Cerebellar nuclear complex (tissue), 1 donor: ENCODE measurements at regions not wholly inside any gene's neighbourhood (a gene's known extent, or its start where the extent isn't known, plus 50 kb on each side); places are given as distances from the start of the nearest gene placed in this dataset.
"Not testable (repeated sequence)": the region's sequence is repeated elsewhere in the genome, so short reads cannot be mapped to it uniquely, and the experiment has no call there.

ENCODE experiments used
- DNase-seq, 2 experiments: peaks; one replicate each; lab custom pipeline; 2025; lab: John Stamatoyannopoulos, UW

DNA sequence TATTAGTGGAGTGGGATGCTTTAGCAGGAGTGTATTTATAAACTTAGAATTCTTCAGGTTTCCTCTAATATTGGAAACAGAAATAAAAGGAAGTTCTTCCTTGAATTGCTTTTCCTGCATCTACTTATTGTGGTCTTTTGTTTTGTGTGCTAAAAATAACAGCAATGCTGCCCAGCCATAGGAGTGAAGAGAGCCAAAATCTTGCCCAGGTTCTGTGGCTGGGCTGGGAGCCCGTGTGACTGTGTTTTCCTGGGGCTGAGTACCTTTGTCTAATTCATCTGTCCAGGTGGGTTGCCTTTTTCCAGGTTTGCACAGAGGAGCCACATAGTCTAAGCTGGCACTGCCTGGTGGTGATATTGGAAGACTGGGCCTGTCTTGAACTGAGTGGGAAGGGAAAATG is 179.7 kb upstream of the ADAMTSL1 start:
- DNase-seq, result no peak

DNA sequence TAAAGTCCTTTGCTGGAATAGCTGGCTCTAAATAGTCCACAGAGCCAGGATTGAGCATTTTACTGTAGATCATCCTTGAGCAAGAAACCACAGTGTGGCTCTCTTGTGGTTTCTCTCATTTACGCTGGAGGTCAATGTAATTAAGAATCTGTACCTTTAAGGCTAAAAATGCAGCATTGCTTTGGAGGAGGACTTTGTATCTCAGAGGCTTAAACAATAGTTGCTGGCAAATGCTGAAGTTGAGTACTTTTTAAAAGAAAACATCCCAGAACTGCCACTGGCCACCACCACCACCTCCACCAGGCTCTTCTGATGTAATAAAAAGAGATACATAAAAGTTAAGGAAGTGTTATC is 177.3 kb upstream of the ADAMTSL1 start:
- DNase-seq, result no peak

DNA sequence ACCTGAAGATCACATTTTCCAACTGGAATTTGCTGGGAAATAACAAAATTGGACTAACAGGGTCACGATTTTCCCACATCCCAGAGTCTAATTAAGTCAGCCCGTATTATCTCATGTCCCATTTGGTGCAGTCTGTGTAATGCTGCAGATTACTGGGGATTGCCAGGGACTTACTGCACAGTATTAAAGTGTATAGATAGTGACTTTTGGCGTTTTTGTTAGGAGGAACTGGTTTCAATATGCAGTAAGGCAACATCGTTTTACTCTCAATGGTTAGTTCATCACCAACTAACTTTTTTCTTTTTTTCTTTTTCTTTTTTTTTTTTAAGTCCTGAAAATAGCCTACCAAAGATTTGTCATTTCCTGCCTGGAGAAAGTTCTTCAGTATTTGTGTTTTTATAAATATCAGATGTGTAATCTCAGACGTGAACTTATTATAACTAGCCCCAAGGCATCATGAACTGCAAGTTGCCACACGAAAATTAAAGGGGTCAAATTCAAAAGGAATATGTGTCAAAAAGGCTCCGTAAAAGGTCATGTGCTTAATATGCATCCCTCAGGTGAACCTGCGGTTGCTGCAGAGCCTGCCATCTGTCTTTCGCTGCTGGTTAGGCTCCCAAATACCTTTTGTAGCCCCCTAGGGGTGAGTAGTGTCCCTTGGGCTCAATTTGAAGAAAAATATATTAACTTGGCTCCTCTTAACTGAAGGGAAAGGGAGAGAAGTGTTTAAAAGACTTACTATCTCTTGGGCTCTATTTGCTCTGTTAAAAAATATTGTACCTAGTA is 176.7 kb upstream of the ADAMTSL1 start:
- no peak for DNase-seq

DNA sequence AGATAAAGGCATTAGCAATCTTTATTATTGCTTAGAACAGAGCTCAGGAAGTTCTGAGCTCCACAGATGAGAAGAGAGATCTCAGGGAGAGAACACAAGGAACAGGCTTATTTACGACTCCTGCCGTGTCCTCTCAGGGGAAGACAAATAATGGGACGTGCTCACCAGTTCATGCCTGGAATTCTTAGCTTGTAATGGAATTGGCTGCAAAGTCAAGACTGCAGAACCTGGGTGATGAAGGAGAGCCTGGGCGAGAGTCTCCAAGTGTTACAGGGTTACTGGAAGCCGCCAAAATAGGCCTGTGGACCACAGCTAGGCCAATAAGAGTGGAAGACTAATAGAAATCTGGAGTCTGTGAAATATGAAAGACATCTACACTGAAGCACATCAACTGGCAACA is 174.5 kb upstream of the ADAMTSL1 start:
- DNase-seq, result no peak

DNA sequence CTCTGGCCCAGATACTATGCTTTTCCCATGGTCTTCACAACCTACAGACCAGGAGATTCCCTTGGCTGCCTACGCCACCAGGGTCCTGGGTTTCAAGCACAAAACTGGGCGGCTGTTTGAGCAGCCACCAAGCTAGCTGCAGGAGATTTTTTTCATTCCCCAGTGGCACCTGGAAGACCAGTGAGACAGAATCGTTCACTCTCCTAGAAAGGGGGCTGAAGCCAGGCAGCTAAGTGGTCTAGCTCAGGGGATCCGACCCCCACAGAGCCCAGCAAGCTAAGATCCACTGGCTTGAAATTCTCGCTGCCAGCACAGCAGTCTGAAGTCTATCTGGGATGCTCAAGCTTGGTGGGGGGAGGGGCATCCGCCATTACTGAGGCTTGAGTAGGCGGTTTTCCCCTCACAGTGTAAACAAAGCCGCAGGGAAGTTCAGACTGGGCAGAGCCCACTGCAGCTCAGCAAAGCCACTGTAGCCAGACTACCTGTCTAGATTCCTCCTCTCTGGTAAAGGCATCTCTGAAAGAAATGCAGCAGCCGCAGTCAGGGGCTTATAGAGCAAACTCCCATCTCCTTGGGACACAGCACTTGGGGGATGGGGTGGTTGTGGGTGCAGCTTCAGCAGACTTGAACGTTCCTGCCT is 168.7 kb upstream of the ADAMTSL1 start:
- DNase-seq, result not testable (repeated sequence)

DNA sequence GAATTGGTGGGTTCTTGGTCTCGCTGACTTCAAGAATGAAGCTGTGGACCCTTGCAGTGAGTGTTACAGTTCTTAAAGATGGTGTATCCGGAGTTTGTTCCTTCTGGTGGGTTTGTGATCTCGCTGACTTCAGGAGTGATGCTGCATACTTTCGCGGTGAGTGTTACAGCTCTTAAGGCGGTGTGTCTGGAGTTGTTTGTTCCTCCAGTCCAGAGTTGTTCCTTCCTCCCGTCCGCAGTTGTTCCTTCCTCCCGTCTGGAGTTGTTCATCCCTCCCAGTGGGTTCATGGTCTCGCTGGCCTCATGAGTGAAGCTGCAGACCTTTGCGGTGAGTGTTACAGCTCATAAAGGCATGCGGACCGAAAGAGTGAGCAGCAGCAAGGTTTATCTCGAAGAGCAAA is 159.6 kb upstream of the ADAMTSL1 start:
- DNase-seq, result no peak

DNA sequence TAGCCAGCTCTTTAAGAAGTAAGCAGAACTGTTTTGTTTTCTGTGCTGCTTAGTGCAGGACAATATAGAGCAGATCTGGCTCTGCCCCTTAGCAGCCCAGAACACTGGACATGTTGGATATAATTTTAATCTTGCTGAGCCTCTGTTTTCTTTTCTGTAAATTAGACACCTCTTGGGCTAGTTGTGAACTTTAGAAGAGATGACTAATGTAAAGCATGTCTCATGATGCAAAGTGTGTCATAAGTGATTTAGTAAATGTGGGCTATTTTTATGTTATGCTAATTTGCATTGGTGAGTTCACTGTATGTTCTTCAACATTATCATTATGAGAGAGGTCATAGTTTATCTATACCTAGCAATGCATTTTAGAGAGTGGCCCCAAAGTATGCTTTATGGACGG is 156.1 kb upstream of the ADAMTSL1 start:
- DNase-seq, result no peak

DNA sequence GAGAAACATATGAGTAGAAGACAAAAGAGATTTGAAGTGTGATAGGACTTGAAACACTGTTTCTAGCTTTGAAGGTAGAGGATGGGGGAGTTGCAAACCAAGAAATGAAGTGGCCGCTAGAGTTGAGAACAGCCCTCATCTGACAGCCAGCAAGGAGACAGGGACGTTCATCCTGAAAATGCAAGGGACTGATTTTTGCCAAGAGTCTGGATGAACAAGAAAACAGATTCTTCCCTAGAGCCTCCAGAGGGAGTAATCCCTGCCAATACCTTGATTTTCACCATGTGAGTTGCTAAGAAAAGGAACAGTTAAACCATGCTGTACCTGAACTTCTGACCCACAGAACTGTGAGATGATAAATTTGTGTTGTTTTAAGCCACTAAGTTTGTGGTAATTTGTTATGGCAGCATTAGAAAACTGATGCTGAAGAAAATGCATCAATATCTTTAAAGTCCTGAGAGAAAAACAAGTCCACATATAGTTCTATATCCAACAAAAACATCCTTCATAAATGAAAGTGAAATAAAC is 154.0 kb upstream of the ADAMTSL1 start:
- DNase-seq, result no peak

DNA sequence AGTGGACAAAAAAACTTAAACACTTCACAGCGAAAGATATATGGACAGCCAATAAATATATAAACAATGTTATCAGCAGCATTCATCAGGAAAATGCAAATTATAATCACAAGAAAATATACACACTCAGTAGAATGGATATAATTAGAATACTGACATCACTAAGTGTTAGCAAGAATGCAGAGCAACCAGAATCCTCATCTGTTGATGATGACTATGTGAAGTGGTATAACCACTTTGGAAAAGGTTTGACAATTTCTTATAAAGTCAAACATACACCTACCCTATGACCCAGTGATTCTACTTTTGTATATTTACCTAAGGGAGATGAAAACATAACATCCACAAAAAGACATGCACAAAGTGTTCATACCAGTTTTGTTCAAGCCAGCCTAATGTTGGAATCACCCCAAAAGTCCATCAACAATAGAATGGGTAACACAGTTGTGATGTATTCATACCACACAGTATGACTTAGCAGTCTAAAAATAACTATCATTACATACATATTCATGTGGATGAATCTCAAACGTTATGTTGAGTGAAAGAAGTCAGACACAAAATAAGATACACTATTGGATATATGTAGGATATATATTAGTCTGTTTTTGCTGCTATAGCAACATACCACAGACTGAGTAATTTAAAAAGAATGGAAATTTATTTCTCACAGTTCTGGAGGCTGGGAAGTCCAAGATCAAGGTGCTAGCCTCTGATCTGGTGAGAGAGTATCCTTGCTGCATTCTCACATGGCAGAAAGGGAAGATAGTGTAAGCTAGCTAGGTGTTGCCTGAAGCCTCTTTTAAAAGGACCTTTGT is 148.8 kb upstream of the ADAMTSL1 start:
- DNase-seq, result no peak

DNA sequence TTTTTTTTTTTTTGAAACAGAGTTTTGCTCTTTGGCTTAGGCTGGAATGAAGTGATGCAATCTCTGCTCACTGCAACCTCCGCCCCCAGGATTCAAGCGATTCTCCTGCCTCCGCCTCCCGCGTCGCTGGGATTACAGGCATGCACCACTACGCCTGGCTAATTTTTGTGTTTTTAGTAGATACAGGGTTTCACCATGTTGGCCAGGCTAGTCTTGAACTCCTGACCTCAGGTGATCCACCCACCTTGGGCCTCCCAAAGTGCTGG is 148.3 kb upstream of the ADAMTSL1 start:
- DNase-seq, result not testable (repeated sequence)

DNA sequence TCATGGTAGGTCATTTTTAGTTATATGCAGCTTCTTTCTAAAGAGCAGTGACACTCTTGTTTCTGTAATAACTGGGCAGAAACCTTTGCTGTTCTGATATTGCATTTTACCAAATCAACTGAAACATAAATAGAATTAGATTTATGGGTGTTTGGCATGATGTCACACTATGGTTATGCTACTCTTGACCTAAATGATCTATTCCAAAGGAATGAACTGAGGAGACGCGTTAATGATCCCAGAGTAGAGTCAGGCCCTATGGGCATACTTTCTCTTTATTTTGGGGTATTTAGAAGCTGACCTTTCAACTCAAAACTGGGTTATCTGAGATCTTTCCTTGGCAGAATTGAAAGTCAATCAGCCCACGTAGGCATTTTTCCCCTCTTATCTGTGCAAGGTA is 146.8 kb upstream of the ADAMTSL1 start:
- DNase-seq, result no peak

DNA sequence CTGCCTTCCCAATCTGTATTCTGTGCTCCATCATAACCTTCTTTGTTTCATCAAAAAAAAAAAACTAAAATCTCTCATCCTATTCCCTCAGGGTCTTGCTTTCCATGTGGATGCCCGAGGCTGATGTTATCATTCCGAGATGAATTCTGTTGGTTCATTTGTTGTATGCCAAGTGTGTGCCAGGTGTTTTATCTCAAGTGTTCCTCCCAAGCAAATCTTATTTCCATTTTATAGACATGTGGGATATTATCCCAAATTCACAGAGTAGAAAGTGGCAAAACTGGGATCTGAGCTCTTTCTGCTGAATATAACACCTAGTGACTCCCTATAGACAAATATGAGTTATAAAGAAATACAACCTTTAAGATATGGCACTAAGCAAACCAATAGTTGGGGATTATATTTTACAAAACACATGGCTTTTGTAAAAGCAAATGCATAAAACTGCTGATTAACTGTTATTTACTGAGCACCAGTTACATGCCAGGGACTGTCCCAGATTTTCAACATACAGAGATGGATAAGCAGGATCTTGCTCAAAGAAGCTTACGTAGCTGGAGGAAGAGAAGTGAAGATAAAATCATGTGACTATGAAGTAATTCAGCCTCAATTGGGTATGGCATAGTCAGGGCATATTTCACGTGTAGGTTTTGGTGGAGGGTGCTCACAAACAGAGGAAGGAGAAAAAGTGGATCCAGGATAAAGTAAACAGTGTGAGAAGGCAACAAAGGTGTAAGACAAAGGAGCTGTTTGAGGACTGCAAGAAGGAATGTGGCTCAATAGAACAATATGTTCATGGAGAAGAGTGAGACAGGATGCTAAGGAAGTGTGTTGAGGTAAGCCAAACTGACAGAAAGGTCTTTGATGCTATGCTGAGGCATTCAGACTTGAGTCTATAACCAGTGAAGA is 143.3 kb upstream of the ADAMTSL1 start:
- DNase-seq, result no peak

DNA sequence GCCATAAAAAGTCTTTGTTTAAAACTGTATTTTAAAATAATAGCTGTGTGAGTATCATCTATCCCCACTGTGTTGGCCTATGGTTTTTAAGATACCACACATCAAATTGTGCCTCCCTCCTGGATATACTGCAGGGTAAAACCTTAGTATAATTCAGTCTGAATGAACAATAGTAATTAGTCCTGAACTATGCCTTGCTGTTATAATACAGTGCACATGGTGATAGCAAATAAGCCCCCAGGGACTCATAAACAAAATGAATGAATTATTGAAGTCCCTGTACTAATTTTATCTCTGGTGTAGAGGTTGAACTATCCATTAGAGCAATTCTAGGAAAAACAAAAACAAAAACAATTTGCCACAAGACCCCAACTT is 142.7 kb upstream of the ADAMTSL1 start:
- no peak for DNase-seq

DNA sequence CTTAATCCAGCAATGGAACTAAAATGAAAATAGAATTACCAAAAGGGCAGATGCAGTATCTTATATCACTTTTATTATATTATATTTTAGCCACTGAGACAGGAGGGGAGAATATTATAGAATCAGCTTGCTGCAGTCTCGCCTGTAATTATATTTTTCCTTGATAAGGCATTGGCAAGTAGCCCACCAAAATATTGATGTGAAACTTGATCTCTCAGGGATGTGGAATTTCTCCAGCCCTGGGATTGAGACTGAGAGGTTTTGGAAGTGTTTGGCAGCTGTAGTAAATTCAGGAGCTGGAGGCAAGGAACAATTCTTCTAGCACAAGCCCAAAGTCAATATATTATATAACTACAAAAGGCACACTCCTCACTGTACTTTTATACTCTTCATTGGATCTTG is 142.1 kb upstream of the ADAMTSL1 start:
- no peak for DNase-seq

DNA sequence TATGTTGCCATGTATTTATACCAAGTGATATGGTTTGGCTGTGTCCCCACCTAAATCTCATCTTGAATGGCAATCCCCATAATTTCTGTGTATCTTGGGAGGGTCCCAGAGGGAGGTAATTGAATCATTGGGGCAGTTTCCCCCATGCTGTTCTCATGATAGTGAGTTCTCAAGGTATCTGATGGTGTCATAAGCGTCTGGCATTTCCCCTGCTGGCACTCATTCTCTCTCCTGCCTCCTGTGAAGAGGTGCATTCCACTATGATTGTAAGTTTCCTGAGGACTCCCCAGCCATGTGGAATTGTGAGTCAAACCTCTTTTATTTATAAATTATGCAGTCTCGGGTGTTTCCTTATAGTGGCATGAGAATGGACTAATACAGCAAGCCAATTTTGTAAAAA is 140.8 kb upstream of the ADAMTSL1 start:
- DNase-seq, result no peak

DNA sequence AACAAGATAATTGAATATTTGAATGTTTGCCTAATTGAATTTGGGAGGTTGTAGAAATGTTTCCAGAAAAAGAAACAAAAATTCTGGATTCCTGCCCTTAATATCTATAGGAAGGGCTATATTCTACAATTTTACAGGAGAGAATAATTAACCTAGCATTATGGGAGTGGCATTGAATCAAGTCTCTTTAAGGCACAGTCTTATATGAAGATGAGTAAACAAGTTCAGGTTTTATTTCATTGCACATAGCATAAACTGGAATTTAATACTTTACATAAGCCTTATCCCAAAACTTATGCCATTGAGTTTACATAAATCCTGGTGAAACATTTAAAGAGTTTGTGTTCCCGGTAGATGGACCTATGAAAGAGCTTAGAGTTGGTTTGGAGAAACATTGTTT is 138.1 kb upstream of the ADAMTSL1 start:
- no peak for DNase-seq

DNA sequence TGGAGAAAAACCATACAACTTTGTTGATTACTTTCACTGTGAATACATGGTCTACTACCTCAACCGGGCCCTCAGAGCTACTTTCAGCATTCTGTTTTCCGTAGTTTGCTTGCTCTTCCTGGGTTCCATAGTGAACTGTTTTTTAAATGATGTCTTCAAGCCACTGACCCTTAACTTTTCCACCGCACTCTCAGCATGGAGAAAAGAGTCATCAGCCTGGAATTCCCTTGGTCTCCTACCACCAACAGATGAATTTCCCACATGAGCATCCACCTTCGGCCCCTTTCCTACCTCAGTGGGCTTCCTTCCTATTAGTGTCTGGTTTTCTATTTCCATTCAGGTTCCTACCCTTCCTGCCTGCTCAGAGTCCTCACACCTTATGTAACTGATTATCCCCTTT is 135.9 kb upstream of the ADAMTSL1 start:
- DNase-seq, result no peak

DNA sequence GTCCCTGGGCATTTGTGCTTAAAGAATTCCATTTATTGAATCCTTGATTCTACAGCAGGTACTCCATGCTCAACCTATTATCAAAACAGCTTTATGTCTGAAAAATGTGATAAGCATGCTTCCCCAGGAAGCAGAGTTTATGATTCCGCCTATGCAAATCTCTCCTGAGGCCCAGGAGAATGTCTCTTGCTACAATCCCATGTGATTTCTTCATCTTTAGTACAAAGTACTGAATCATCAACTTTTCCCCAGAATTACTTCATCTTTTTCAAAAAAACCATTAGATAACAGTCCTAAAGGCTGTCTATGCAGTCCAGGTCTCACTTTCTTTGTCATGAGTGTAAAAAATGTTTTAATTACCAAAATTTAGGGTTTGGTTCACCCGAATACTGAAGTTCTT is 130.2 kb upstream of the ADAMTSL1 start:
- DNase-seq, result no peak

DNA sequence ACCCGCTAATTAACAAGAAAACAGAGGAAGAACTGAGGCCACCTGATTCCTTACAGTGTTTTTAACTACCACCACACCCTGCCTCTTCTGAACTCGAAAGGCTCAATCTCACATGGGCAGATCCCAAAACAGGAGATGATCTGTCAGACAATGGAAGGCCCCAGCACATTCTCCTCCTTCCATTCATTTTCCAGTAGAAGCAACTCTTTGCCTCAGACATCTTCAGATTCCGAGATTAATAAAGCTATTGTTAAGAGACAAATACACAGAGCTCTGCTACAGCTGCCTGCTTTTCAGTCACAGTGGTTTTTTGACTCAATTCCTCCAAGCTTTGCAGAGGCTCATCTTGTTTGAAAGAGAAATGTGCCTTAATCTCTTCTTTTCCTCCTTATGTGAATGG is 127.2 kb upstream of the ADAMTSL1 start:
- DNase-seq, result no peak

DNA sequence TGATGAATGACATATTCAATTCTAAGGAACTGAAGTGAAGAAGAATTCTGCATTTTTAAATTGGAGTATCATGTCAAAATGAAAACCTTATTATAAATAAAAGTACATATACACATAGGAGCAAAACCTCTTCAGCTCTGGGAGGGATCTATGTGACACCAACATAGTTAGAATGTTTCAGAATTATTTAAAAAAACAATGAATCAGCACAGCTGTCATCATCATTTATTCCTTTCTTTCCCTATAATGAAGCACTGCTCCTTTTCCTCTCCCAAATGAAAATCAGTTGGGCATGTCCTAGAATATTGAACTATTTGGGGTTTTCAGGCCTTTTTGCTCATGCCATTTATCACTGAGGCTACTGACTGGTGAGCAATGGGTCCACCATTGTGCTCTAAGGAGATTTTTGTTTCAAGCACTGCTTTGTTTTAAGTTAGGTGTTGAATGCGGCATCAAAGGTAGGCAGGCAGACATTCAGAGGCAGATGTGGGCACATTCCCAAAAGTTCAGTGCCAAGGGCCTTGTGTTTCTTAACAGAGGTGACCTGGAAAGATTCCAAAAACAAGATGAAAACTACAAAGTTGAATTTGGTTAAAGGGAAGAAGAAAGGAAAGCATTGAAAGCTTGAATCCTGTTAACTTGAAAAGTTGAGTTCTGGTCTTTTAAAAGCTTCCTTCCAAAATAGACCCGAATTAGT is 126.4 kb upstream of the ADAMTSL1 start:
- no peak for DNase-seq

DNA sequence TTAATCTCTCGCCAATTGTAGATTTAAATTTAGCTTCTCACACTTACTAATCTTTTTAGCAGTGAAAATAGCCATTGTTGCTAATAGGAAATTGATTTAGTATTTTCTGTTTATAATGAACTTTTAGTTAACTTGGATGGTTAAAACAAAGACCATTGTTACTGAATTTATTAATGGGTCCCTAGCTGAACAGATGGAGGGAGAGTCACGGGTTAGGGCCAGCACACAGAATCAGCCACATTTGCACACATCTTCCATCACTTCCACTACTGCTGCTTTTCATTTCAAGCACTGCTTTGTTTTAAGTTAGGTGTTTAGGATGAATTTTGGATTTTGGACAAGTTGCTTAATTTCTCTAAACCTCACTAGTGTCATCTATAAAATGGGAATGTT is 125.9 kb upstream of the ADAMTSL1 start:
- no peak for DNase-seq

DNA sequence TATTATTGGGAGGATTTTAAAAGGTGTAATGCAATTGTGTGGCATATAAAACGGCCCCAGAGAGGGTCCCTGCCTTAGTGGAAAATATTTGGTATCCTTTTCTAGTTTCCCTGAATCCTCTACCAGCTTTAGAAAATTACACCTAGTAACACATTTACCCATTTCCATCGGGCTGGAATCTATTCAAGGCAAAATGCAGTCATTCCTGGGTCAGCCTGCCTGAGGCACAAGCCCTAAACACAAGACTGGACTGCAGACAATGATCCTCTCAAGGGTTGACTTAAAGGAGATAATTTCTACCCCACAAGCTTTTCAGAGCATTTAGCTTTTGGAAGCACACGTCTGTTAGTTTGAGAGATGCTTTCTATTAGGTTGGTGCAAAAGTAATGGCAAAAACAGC is 124.4 kb upstream of the ADAMTSL1 start:
- DNase-seq, result no peak
